COLO829 (cell line): ENCODE measurements at regions not wholly inside any gene's neighbourhood (a gene's known extent, or its start where the extent isn't known, plus 50 kb on each side); places are given as distances from the start of the nearest gene placed in this dataset.
"Not testable (repeated sequence)": the region's sequence is repeated elsewhere in the genome, so short reads cannot be mapped to it uniquely, and the experiment has no call there.

Experiments used
- DNase-seq: peaks from one replicate; pipeline ENCODE4 v3.0.0; 2012; ENCODE audit warnings: low spot score

DNA sequence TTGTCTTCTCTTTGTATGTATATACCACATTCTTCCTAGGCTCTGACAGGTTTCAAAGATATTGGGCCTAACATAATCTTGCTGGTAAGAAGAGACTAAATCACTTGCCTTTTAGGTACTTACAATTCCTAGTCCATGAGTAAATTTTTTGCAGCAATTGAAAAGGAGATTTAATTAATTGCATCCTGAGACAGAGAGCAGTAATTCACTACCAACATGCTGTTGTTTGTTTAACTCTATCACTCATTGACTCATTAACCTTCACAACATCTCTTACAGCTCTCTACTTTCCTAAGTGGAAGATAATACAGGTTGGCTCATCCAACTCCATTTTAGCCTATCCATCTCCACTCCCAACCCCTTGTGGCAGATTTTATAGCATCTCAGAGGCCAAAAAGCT is 280.4 kb downstream of the ALDH8A1 start:
- DNase-seq = no peak

DNA sequence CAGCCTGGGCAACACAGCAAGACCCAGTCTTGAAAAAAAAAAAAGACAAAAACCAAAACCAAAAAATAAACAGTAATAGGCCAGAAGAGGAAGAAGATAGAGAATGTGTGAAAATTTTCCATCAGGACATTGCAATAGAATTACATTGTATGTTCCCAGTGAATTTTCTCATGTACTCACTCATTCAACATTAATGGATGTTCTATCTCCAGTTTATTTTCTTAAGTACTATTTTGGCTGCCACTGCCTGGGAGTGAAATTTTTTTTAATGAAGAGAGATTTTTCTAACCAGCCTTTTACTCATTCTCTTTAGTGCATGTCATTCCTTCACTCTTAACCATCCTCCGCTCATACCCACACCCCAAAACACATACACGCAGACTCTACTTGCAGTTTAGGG is 282.8 kb downstream of the ALDH8A1 start:
- DNase-seq = no peak

DNA sequence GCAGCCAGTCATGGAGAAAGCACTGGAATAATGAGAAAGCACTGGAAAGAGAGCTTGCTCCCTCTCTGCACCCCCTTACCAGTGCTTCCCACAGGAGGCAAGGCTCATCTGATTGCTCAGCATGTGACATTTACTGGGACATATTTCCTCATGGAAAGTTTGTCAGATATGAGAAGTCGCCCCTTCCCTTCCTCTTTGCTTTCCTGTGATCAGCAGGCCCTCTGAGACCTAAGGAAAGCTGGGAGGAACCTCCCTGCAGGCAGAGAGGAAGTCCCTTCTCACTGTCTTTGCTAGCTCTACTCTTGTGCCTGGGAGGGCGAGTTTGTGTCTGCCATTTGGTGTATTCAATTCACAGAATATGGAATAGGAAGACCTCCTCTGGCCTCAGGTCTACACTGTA is 283.8 kb downstream of the ALDH8A1 start:
- DNase-seq = no peak

DNA sequence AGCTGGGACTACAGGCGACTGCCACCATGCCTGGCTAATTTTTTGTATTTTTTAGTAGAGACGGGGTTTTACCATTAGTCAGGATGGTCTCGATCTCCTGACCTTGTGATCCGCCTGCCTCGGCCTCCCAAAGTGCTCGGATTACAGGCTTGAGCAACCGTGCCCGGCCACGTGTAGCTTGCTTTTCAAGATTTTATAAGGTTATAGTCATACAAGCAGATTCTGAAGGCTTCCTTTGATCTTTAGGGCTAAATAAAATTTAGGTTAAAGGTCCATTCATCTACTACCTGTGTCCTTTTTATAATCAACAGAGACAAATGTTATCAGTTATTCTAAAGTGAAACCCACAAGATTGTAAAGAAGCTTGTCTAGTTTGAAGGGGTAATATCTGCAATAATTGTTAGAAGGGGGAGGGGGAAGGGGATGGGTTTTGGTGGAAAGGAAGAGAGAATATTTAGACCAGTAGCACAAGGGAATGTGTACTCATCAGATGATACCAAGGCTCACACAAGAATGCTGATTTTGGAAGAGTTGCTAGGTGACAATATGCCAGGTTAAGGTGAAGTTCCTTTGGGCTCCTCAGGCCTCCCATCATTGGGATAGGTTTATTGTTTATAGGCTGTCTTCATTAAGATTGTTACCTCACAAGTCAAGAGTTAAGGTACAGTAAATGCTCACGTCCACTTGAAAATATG is 284.7 kb downstream of the ALDH8A1 start:
- DNase-seq = no peak

- no peak for DNase-seq
Observed at GRCh38 chr6:134663800-134664535, 285.9 kb downstream of the ALDH8A1 start.

DNA sequence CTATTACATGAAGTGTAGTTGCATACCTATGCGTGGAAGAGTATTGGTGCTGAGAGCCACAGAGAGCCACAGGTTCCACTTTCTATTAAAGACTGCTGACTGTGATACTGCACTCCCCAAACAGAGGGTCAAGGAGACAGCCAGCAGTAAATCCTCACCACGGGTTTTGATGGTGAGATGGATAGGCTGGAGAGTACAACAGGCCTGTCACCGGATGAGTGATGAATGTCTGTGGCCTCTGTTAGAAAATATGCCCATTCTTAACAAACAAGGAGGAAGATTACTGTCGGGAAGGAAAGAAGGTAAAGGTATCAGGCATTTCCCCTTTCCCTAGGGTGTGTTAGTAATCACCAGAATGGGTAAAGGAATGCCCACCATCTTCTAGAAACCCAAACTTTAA is 286.5 kb downstream of the ALDH8A1 start:
- DNase-seq = no peak

DNA sequence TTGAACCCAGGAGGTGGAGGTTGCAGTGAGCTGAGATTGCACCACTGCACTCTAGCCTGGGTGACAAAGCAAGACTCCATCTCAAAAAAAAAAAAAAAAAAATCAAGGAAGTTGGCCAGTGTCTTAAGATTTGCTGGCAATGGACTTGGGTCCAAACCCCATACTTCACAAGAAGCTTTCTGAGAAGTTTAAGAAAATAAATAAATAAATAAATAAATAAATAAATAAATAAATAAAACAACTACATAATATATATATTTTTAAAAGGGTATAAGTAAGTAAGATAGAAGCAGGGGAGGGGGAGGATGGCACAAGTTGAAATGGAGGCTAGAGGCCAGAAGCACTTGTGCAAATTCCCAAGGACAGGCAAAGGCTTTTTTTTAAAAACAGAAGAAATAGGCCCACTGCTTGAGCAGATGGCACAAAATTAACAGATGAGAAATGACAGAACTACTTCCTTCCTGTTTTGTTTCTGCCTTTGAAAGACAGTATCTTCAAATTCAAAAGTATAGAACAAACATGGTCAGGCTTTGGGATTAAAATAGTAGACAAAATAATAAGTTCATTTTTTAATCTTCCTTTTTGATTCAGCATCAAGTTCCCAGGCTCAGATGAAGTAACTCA is 287.7 kb downstream of the ALDH8A1 start:
- no peak for DNase-seq

GRCh38 chr6:134659885-134660284 is 290.0 kb downstream of the ALDH8A1 start:
- DNase-seq = not testable (repeated sequence)

- DNase-seq = no peak
Observed at GRCh38 chr6:134658596-134658995, 291.3 kb downstream of the ALDH8A1 start.

GRCh38 chr6:134657751-134658527 is 292.0 kb downstream of the ALDH8A1 start:
- DNase-seq = no peak

GRCh38 chr6:134657343-134657742 is 292.6 kb downstream of the ALDH8A1 start:
- DNase-seq = no peak

DNA sequence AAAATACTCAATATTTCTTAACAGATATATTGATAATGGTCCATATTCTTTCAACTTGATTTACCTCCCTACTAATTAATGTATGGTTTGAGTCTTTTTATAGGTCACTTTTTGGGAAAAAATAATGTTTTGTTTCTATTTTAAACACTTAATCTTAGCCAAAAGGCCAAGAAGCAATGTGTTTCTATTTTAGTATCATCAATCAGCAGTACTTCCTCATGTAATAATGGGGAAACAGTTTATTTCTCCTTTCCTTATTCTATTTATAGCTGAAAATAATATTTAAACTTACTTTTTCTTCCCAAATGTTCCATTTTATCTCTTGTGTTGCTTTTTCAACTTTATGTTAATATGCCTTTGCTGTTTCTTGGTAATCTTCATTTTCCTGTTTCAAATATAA is 295.1 kb downstream of the ALDH8A1 start:
- no peak for DNase-seq

- no peak for DNase-seq
Observed at GRCh38 chr6:134651519-134651918, 298.4 kb downstream of the ALDH8A1 start.

DNA sequence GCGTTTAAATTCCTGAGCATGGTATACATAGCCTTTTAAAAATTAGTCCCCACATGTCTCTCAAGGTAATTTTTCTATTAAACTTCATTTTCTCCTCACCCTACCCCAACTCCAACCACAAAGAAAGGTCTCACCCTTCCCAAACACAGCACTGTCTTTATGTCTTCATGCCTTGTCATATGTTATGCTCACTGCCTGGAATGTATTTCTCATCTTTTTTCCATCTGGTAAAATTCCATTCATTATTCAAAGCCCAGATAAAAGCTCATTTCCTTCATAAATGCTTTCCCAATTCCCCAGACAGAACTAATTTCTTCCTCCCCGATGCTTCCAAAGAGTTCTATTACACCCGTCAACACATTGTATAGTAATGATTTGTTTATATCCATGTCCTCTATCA is 302.0 kb downstream of the ALDH8A1 start:
- peak; percentile 19 for DNase-seq

DNA sequence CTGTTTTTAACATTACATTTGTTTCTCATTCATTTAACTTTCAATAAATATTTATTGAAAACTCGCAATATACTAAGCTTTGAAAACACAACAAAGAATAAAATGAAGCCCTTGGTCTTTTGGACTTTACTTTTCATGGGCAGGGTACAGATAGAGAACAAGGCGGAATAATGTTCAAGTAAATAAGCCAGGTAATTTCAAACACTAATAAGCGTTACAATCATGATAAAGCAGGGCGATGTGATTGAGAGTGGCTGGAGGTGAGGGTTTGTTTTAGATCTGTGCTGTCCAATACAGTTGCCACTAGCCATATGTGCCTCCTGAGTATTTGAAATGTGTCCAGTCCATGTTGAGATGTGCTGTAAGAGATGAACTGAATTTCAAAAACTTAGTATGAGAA is 307.1 kb downstream of the ALDH8A1 start:
- no peak for DNase-seq

DNA sequence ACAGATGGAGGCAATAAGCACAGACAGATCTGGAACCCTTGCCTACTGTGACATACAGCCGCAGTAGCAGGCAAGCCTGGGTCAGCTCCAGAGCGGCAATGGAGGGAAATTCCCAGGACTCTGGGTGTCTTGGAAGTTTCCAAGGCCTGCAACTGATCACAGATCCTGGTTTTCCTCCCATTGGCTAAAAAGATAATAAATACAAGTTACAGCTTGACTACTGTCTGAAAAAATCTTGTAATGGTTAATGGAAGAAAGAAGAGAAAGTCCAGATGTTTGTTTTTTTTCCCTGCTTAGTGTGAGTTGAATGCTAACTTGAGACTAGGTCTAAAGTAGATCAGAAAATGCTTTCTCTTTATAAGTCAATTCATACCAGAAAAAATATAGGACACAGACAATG is 307.6 kb downstream of the ALDH8A1 start:
- no peak for DNase-seq

GRCh38 chr6:134640975-134641429 is 308.9 kb downstream of the ALDH8A1 start:
- DNase-seq = peak; percentile 74

DNA sequence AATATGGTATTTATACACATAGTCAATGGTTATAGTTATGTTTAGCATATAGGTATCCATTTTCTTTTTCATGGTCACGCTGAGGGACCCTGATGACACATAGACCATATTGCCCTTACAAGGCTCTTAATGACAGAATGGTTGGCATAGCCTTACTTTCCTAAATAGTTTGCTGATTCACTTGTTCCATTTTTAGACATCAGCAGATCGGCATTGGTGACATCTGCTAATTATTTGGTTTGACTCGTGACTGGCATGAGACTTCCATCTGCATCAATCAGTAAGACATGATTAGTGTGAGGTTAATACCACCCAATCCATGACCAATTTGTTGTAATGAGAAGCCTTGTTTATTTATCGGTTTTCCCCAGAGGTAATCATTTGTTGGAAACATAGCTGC is 309.7 kb downstream of the ALDH8A1 start:
- no peak for DNase-seq

GRCh38 chr6:134637847-134638437 is 312.0 kb downstream of the ALDH8A1 start:
- no peak for DNase-seq

GRCh38 chr6:134637282-134637681 is 312.6 kb downstream of the ALDH8A1 start:
- DNase-seq = no peak

DNA sequence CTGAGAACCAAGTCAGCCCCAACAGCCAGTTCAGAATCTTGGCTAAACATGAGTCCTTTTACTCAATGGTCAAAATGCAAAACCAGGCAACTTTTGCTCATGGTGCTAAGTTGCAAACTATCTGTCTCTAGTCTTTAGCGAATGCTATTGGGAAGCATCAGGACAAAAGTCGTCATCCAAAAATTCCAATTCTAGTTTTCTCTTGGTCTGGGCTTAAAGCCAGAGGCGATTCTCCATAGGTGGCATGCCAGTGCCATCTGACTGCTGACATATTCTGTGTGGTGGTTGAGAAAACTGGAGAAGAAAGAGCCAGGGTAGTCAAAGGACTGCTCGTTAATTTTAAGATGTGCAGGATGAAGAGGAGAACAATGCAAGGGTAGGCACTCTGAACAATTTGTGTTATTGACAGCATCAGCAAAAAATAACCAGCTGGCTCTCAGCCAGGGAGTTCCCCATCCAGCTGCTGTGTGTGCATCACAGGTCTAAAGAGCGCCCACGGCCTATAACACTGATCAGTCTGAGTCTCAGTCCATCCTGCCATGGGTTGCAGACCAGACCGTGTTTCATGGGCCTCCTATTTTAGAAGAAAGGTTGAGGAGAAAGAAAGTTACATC is 313.6 kb downstream of the ALDH8A1 start:
- no peak for DNase-seq

DNA sequence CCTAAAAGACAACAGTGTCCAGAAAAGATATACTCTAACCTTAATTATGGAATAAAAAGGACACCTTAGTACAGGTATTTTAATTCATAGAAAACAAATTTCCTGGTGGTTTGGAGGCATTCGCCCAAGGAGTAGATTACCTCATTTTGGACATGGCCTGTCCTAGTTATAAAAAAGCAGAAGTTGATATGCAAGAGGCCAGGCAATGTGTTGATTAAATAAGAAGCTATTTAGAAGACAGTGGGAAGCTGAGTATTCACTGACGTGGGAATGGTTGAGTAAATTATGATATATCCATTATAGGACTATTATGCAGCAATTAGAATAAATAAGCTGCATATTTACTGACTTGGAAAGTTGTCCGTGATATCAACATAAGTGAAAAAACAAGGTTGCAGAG is 314.9 kb downstream of the ALDH8A1 start:
- no peak for DNase-seq
